BLaER1 (cell line): ENCODE measurements at regions not wholly inside any gene's neighbourhood (a gene's known extent, or its start where the extent isn't known, plus 50 kb on each side); places are given as distances from the start of the nearest gene placed in this dataset.
A peak's percentile ranks its signal among the peaks of the same experiment; 100 is the strongest.
"Not testable (repeated sequence)": the region's sequence is repeated elsewhere in the genome, so short reads cannot be mapped to it uniquely, and the experiment has no call there.

Experiments
- H3K27ac ChIP-seq: shearing (Covaris generic); formaldehyde crosslinking; 2 replicates; pipeline ENCODE4 v1.8.1; 2022
- H3K27me3 ChIP-seq: shearing (Covaris generic); formaldehyde crosslinking; 2 replicates; pipeline ENCODE4 v1.8.1; 2022
- H3K36me3 ChIP-seq: shearing (Covaris generic); formaldehyde crosslinking; 2 replicates; pipeline ENCODE4 v1.8.1; 2022
- H3K4me1 ChIP-seq: shearing (Covaris generic); formaldehyde crosslinking; 2 replicates; pipeline ENCODE4 v1.8.1; 2022
- H3K4me2 ChIP-seq: shearing (Covaris generic); formaldehyde crosslinking; 2 replicates; pipeline ENCODE4 v1.8.1; 2022
- H3K4me3 ChIP-seq: shearing (Covaris generic); formaldehyde crosslinking; 2 replicates; pipeline ENCODE4 v1.8.1; 2022
- H3K9ac ChIP-seq: shearing (Covaris generic); formaldehyde crosslinking; 2 replicates; pipeline ENCODE4 v1.8.1; 2022
- H3K9me3 ChIP-seq: shearing (Covaris generic); formaldehyde crosslinking; 2 replicates; pipeline ENCODE4 v1.8.1; 2022
- H4K20me1 ChIP-seq: shearing (Covaris generic); formaldehyde crosslinking; 2 replicates; pipeline ENCODE4 v1.8.1; 2022
- Cebpa-rat ChIP-seq: shearing (Covaris generic); IDR thresholded peaks from 2 replicates; pipeline ENCODE4 v1.8.1; 2022

- Histone ChIP-seq H4K20me1 (no peaks in the 10 kb centered on the region), H3K9ac (no peak overlapping the region), H3K36me3 (no peaks in the 10 kb centered on the region), H3K27me3 (no peaks in the 10 kb centered on the region), H3K4me2 (no peak overlapping the region), H3K4me1 (peaks cover 7% of the 10 kb centered on the region; the same call in 1 of the 2 replicates), H3K4me3 (no peak overlapping the region), H3K9me3 (no peaks in the 10 kb centered on the region), H3K27ac (no peak overlapping the region)
- no peak for TF ChIP-seq Cebpa-rat
Observed at GRCh38 chr11:42772886-42773285, 538.9 kb upstream of the API5 start.

- Histone ChIP-seq H3K4me1 (peaks cover 7% of the 10 kb centered on the region; the same call in 1 of the 2 replicates), H3K9ac (no peak overlapping the region), H4K20me1 (no peaks in the 10 kb centered on the region), H3K27me3 (no peaks in the 10 kb centered on the region), H3K4me3 (no peak overlapping the region), H3K4me2 (no peak overlapping the region), H3K36me3 (no peaks in the 10 kb centered on the region), H3K27ac (no peak overlapping the region), H3K9me3 (no peaks in the 10 kb centered on the region)
- no peak for TF ChIP-seq Cebpa-rat
Observed at GRCh38 chr11:42773729-42774128, 538.1 kb upstream of the API5 start.

GRCh38 chr11:42774567-42774966 is 537.2 kb upstream of the API5 start:
- no peaks in the 10 kb centered on the region for H3K27me3 ChIP-seq
- TF ChIP-seq Cebpa-rat: no peak
- H3K27ac ChIP-seq: no peak overlapping the region
- no peak overlapping the region for H3K4me3 ChIP-seq
- H3K4me1 ChIP-seq: peaks cover 7% of the 10 kb centered on the region; the same call in 1 of the 2 replicates
- no peaks in the 10 kb centered on the region for H4K20me1 ChIP-seq
- no peak overlapping the region for H3K9ac ChIP-seq
- H3K36me3 ChIP-seq: no peaks in the 10 kb centered on the region
- H3K4me2 ChIP-seq: no peak overlapping the region
- H3K9me3 ChIP-seq: no peaks in the 10 kb centered on the region

- Histone ChIP-seq H3K9me3 (no peaks in the 10 kb centered on the region), H3K4me3 (no peak overlapping the region), H3K4me1 (peaks cover 4% of the 10 kb centered on the region; the same call in 1 of the 2 replicates), H4K20me1 (no peaks in the 10 kb centered on the region), H3K27me3 (no peaks in the 10 kb centered on the region), H3K36me3 (no peaks in the 10 kb centered on the region), H3K9ac (no peak overlapping the region), H3K27ac (no peak overlapping the region), H3K4me2 (no peak overlapping the region)
- TF ChIP-seq Cebpa-rat: no peak
Observed at GRCh38 chr11:42777776-42778175, 534.0 kb upstream of the API5 start.

GRCh38 chr11:42778193-42778592 is 533.6 kb upstream of the API5 start:
- Histone ChIP-seq H4K20me1 (no peaks in the 10 kb centered on the region), H3K36me3 (no peaks in the 10 kb centered on the region), H3K27me3 (no peaks in the 10 kb centered on the region), H3K9me3 (no peaks in the 10 kb centered on the region), H3K27ac (no peak overlapping the region), H3K4me2 (no peak overlapping the region), H3K9ac (no peak overlapping the region), H3K4me1 (0 out of 2 replicates have a peak, but pooled peaks cover under 1% of the 10 kb centered on the region), H3K4me3 (no peak overlapping the region)
- TF ChIP-seq Cebpa-rat: no peak

- no peak overlapping the region for H3K27ac ChIP-seq
- no peak overlapping the region for H3K4me3 ChIP-seq
- no peak for TF ChIP-seq Cebpa-rat
- H3K4me2 ChIP-seq: no peak overlapping the region
- H3K9ac ChIP-seq: no peak overlapping the region
- H4K20me1 ChIP-seq: no peaks in the 10 kb centered on the region
- H3K4me1 ChIP-seq: no peaks in the 10 kb centered on the region
- no peaks in the 10 kb centered on the region for H3K36me3 ChIP-seq
- H3K9me3 ChIP-seq: no peaks in the 10 kb centered on the region
- no peaks in the 10 kb centered on the region for H3K27me3 ChIP-seq
Observed at GRCh38 chr11:42779555-42779954, 532.2 kb upstream of the API5 start.

- no peak overlapping the region for H3K9ac ChIP-seq
- no peak overlapping the region for H3K4me2 ChIP-seq
- no peak overlapping the region for H3K4me3 ChIP-seq
- no peak for TF ChIP-seq Cebpa-rat
- no peak overlapping the region for H3K27ac ChIP-seq
- no peaks in the 10 kb centered on the region for H4K20me1 ChIP-seq
- H3K36me3 ChIP-seq: no peaks in the 10 kb centered on the region
- no peaks in the 10 kb centered on the region for H3K9me3 ChIP-seq
- H3K27me3 ChIP-seq: no peaks in the 10 kb centered on the region
- no peaks in the 10 kb centered on the region for H3K4me1 ChIP-seq
Observed at GRCh38 chr11:42786981-42787380, 524.8 kb upstream of the API5 start.

- H3K9ac ChIP-seq, H3K27ac ChIP-seq, H3K4me3 ChIP-seq, H3K9me3 ChIP-seq, H4K20me1 ChIP-seq, H3K36me3 ChIP-seq, H3K27me3 ChIP-seq, H3K4me1 ChIP-seq, H3K4me2 ChIP-seq: not testable (repeated sequence)
Observed at GRCh38 chr11:42795483-42795882, 516.3 kb upstream of the API5 start.

GRCh38 chr11:42800041-42800440 is 511.8 kb upstream of the API5 start:
- no peaks in the 10 kb centered on the region for H4K20me1 ChIP-seq
- no peak for TF ChIP-seq Cebpa-rat
- no peak overlapping the region for H3K9ac ChIP-seq
- H3K27ac ChIP-seq: no peak overlapping the region
- H3K36me3 ChIP-seq: no peaks in the 10 kb centered on the region
- no peak overlapping the region for H3K4me2 ChIP-seq
- H3K4me3 ChIP-seq: no peak overlapping the region
- H3K9me3 ChIP-seq: peaks cover 13% of the 10 kb centered on the region
- peaks cover 10% of the 10 kb centered on the region; the same call in 1 of the 2 replicates for H3K4me1 ChIP-seq
- H3K27me3 ChIP-seq: no peaks in the 10 kb centered on the region

- Histone ChIP-seq H3K27ac (no peak overlapping the region), H3K9ac (no peak overlapping the region), H3K36me3 (no peaks in the 10 kb centered on the region), H3K9me3 (peaks cover 13% of the 10 kb centered on the region), H3K4me3 (no peak overlapping the region), H3K4me2 (peak overlapping the region; percentile 57), H3K27me3 (no peaks in the 10 kb centered on the region), H4K20me1 (no peaks in the 10 kb centered on the region), H3K4me1 (peaks cover 10% of the 10 kb centered on the region; the same call in 1 of the 2 replicates)
- TF ChIP-seq Cebpa-rat: no peak
Observed at GRCh38 chr11:42802201-42802899, 509.4 kb upstream of the API5 start.

- no peak for TF ChIP-seq Cebpa-rat
- no peaks in the 10 kb centered on the region for H3K9me3 ChIP-seq
- H3K4me3 ChIP-seq: no peak overlapping the region
- H3K36me3 ChIP-seq: no peaks in the 10 kb centered on the region
- H3K27ac ChIP-seq: no peak overlapping the region
- no peaks in the 10 kb centered on the region for H4K20me1 ChIP-seq
- H3K4me2 ChIP-seq: no peak overlapping the region
- no peaks in the 10 kb centered on the region for H3K27me3 ChIP-seq
- H3K4me1 ChIP-seq: peaks cover 10% of the 10 kb centered on the region; the same call in 1 of the 2 replicates
- no peak overlapping the region for H3K9ac ChIP-seq
Observed at GRCh38 chr11:42806191-42806590, 505.6 kb upstream of the API5 start.
